K562 (cell line): ENCODE measurements at regions not wholly inside any gene's neighbourhood (a gene's known extent, or its start where the extent isn't known, plus 50 kb on each side); places are given as distances from the start of the nearest gene placed in this dataset.

ENCODE experiments used
- CBX5 ChIP-seq: IDR thresholded peaks from 2 replicates; pipeline ENCODE4 v1.6.1; 2014; ENCODE audit warnings: low read depth, borderline replicate concordance
- DMBX1 ChIP-seq: fragments of 250-450 bp; sonication (Bioruptor Pico); IDR thresholded peaks from 2 replicates; pipeline ENCODE4 v1.8.0; 2022; ENCODE audit warnings: inconsistent platforms, mild to moderate bottlenecking, moderate library complexity, borderline replicate concordance
- EP300 ChIP-seq: IDR thresholded peaks from 2 replicates; pipeline ENCODE4 v1.6.1; 2012; ENCODE audit warnings: low read length, improper control_type of control experiment
- HNRNPLL ChIP-seq: fragments of 200-400 bp; formaldehyde crosslinking; IDR thresholded peaks from 2 replicates; pipeline ENCODE4 v1.6.1; 2017; ENCODE audit warnings: low read length, low read depth, mild to moderate bottlenecking; ENCODE audit not compliant: poor library complexity, severe bottlenecking
- KAT2B ChIP-seq: IDR thresholded peaks from one replicate; pipeline ENCODE4 v1.6.1; 2012; ENCODE audit warnings: low read depth, mild to moderate bottlenecking, control low read depth, inconsistent platforms, low read length, moderate library complexity
- KDM4B ChIP-seq, 2 experiments: fragments of 450-650 bp in 1 of 2; sonication (generic) in 1 of 2; IDR thresholded peaks; 2 replicates each; pipeline ENCODE4 v1.6.1; 2016 to 2017; ENCODE audit warnings: borderline replicate concordance in 2 of 2, antibody characterized with exemption in 1 of 2, low read depth in 1 of 2, mild to moderate bottlenecking in 1 of 2
- POLR2A ChIP-seq: fragments of 450-650 bp; conservative IDR thresholded peaks from 2 replicates; pipeline ENCODE4 v1.6.1; 2016
- ZNF274 ChIP-seq: IDR thresholded peaks from 2 replicates; pipeline ENCODE4 v1.6.1; 2011; ENCODE audit warnings: low read depth, mild to moderate bottlenecking, low read length, moderate library complexity, borderline replicate concordance
- TF ChIP-seq, protein P1 (sequence below): fragments of 450-650 bp; formaldehyde crosslinking; IDR thresholded peaks from 2 replicates; pipeline ENCODE4 v1.4.0; 2022; ENCODE audit warnings: missing genetic modification characterization
- TF ChIP-seq, protein P2 (sequence below), 3 experiments: IDR thresholded peaks in 2 of 3; conservative IDR thresholded peaks in 1 of 3; 2 replicates each; pipeline ENCODE4 v1.5.1; 2011 to 2012; ENCODE audit warnings: low read length in 3 of 3, mild to moderate bottlenecking in 3 of 3, control low read depth in 2 of 3, improper control_type of control experiment in 1 of 3, inconsistent platforms in 1 of 3, low read depth in 1 of 3, mixed read lengths in 1 of 3, moderate library complexity in 1 of 3; ENCODE audit not compliant: insufficient read depth in 2 of 3
- TF ChIP-seq, protein P3 (sequence below): conservative IDR thresholded peaks from 2 replicates; pipeline ENCODE4 v1.6.1; 2011; ENCODE audit warnings: low read depth, mild to moderate bottlenecking, low read length; ENCODE audit not compliant: control insufficient read depth
- TF ChIP-seq, protein P4 (sequence below): fragments of 250-450 bp; sonication (Bioruptor Pico); IDR thresholded peaks from 2 replicates; pipeline ENCODE4 v1.5.0; 2020; ENCODE audit warnings: mild to moderate bottlenecking, borderline replicate concordance

DNA sequence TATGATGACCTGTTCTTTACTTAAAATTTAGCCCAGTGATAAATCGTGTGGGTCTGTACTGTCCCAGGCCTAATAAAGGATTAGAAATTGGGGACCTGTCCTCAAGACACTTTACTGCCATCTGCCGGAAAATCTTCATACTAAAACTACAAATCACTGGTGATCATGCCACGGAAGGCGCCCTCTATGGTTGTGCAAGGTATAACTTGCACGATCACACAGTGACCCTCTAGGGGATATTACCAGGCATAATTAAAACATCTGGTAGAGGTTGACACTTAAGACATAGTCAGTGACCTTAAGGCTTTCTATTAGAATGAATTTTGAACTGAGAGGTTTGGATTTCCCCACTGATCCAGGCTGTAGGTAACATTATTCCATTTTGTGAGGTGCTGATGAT, 172.6 kb downstream of the BMP2 start:
- no peak for TF ChIP-seq KDM4B (IDR thresholded peaks at IDR 0.05; ENCODE audit: borderline replicate concordance in 2 of 2, low read depth in 1 of 2)
- no peak for TF ChIP-seq CBX5
- no peak for TF ChIP-seq HNRNPLL
- TF ChIP-seq, protein P1, sequence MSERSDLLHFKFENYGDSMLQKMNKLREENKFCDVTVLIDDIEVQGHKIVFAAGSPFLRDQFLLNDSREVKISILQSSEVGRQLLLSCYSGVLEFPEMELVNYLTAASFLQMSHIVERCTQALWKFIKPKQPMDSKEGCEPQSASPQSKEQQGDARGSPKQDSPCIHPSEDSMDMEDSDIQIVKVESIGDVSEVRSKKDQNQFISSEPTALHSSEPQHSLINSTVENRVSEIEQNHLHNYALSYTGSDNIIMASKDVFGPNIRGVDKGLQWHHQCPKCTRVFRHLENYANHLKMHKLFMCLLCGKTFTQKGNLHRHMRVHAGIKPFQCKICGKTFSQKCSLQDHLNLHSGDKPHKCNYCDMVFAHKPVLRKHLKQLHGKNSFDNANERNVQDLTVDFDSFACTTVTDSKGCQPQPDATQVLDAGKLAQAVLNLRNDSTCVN (CRISPR knock-in tag): no peak
- TF ChIP-seq, protein P2, sequence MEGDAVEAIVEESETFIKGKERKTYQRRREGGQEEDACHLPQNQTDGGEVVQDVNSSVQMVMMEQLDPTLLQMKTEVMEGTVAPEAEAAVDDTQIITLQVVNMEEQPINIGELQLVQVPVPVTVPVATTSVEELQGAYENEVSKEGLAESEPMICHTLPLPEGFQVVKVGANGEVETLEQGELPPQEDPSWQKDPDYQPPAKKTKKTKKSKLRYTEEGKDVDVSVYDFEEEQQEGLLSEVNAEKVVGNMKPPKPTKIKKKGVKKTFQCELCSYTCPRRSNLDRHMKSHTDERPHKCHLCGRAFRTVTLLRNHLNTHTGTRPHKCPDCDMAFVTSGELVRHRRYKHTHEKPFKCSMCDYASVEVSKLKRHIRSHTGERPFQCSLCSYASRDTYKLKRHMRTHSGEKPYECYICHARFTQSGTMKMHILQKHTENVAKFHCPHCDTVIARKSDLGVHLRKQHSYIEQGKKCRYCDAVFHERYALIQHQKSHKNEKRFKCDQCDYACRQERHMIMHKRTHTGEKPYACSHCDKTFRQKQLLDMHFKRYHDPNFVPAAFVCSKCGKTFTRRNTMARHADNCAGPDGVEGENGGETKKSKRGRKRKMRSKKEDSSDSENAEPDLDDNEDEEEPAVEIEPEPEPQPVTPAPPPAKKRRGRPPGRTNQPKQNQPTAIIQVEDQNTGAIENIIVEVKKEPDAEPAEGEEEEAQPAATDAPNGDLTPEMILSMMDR (IDR thresholded peaks at IDR 0.05 in 2 of 3, conservative IDR thresholded peaks at IDR 0.05 in 1 of 3; ENCODE audit: insufficient read depth in 2 of 3, low read depth in 1 of 3, low read length in 3 of 3): peak in 2 of 3 experiments; percentile 22 to 50; a peak in 3 of 6 replicates
- TF ChIP-seq, protein P3, sequence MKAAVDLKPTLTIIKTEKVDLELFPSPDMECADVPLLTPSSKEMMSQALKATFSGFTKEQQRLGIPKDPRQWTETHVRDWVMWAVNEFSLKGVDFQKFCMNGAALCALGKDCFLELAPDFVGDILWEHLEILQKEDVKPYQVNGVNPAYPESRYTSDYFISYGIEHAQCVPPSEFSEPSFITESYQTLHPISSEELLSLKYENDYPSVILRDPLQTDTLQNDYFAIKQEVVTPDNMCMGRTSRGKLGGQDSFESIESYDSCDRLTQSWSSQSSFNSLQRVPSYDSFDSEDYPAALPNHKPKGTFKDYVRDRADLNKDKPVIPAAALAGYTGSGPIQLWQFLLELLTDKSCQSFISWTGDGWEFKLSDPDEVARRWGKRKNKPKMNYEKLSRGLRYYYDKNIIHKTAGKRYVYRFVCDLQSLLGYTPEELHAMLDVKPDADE: no peak
- no peak for TF ChIP-seq ZNF274
- no peak for TF ChIP-seq EP300
- TF ChIP-seq, protein P4, sequence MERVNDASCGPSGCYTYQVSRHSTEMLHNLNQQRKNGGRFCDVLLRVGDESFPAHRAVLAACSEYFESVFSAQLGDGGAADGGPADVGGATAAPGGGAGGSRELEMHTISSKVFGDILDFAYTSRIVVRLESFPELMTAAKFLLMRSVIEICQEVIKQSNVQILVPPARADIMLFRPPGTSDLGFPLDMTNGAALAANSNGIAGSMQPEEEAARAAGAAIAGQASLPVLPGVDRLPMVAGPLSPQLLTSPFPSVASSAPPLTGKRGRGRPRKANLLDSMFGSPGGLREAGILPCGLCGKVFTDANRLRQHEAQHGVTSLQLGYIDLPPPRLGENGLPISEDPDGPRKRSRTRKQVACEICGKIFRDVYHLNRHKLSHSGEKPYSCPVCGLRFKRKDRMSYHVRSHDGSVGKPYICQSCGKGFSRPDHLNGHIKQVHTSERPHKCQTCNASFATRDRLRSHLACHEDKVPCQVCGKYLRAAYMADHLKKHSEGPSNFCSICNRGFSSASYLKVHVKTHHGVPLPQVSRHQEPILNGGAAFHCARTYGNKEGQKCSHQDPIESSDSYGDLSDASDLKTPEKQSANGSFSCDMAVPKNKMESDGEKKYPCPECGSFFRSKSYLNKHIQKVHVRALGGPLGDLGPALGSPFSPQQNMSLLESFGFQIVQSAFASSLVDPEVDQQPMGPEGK (CRISPR knock-in tag): no peak
- no peak for TF ChIP-seq DMBX1 (CRISPR knock-in tag)
- TF ChIP-seq KAT2B: no peak
- no peak for TF ChIP-seq POLR2A
